ENCODE measurements at regions not wholly inside any gene's neighbourhood (a gene's known extent, or its start where the extent isn't known, plus 50 kb on each side); places are given as distances from the start of the nearest gene placed in this dataset.

DNA sequence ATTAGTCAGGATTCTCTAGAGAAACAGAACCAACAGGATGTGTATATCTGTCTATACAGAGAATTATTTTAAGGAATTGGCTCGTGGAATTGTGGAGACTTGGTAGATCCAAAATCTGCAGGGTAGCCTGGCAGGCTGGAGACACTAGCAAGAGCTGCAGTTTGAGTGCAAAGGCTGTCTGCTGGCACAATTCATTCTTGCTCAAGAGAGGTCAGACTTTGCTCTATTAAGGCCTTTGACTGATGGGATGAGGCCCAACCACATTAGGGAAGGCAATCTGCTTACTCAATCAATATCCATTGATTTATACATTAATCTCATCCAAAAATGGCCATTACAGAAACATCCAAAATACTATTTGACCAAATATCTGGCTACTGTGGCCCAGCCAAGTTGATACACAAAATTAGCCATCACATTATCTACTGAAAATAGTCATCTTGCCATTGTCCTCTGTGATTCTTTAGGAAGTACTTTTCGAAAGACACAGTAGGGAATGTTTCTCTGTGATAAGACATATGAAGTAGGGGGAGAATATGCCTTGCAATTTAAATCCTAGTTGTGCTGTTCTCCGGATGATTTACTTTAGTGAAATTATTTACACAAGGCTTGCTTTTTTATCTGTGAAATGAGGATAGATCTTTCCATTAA lies 873.8 kb downstream of the ROBO2 start:
- in situ Hi-C loops (cut with HindIII; ENCODE audit: low sequenced_read_pairs), result no loop called here
- TF ChIP-seq, protein P1, sequence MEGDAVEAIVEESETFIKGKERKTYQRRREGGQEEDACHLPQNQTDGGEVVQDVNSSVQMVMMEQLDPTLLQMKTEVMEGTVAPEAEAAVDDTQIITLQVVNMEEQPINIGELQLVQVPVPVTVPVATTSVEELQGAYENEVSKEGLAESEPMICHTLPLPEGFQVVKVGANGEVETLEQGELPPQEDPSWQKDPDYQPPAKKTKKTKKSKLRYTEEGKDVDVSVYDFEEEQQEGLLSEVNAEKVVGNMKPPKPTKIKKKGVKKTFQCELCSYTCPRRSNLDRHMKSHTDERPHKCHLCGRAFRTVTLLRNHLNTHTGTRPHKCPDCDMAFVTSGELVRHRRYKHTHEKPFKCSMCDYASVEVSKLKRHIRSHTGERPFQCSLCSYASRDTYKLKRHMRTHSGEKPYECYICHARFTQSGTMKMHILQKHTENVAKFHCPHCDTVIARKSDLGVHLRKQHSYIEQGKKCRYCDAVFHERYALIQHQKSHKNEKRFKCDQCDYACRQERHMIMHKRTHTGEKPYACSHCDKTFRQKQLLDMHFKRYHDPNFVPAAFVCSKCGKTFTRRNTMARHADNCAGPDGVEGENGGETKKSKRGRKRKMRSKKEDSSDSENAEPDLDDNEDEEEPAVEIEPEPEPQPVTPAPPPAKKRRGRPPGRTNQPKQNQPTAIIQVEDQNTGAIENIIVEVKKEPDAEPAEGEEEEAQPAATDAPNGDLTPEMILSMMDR (IDR thresholded peaks at IDR 0.05; ENCODE audit: low read depth, low read length), result no peak
- no peak overlapping the region for H3K4me3 ChIP-seq (ENCODE audit: low read depth, low read length)
- DNase-seq (ENCODE audit: low read depth, low spot score), result no peak

GRCh38 chr3:77915336-77915735 lies 875.4 kb downstream of the ROBO2 start:
- no peak overlapping the region for H3K4me3 ChIP-seq (ENCODE audit: low read depth, low read length)
- TF ChIP-seq, protein P1 (IDR thresholded peaks at IDR 0.05; ENCODE audit: low read depth, low read length), result no peak
- no peak for DNase-seq (ENCODE audit: low read depth, low spot score)
- in situ Hi-C loops (cut with HindIII; ENCODE audit: low sequenced_read_pairs), result no loop called here

GRCh38 chr3:77917225-77917624 lies 877.3 kb downstream of the ROBO2 start:
- no peak overlapping the region for H3K4me3 ChIP-seq (ENCODE audit: low read depth, low read length)
- TF ChIP-seq, protein P1 (IDR thresholded peaks at IDR 0.05; ENCODE audit: low read depth, low read length), result no peak
- DNase-seq (ENCODE audit: low read depth, low spot score), result no peak
- in situ Hi-C loops (cut with HindIII; ENCODE audit: low sequenced_read_pairs), result no loop called here

DNA sequence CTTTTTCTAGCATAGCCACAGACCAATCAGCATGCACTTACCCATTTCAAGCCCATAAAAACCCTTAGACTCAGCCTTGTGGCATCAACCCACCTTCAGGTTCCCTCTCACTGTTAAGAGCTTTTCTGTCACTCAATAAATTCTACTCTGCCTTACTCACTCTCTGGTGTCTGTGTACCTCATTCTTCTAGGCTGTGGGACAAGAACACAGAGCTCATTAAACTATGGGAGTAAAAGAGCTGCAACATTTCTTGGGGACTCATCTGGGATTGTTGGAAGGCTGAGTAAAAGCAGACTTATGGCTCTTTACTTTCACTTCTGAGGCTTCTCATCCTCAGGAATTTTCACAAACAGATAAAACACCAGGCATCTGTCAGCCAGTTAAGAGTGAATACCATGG lies 879.3 kb downstream of the ROBO2 start:
- no peak overlapping the region for H3K4me3 ChIP-seq (ENCODE audit: low read depth, low read length)
- DNase-seq (ENCODE audit: low read depth, low spot score), result no peak
- in situ Hi-C loops (cut with HindIII; ENCODE audit: low sequenced_read_pairs), result no loop called here
- TF ChIP-seq, protein P1 (IDR thresholded peaks at IDR 0.05; ENCODE audit: low read depth, low read length), result no peak

DNA sequence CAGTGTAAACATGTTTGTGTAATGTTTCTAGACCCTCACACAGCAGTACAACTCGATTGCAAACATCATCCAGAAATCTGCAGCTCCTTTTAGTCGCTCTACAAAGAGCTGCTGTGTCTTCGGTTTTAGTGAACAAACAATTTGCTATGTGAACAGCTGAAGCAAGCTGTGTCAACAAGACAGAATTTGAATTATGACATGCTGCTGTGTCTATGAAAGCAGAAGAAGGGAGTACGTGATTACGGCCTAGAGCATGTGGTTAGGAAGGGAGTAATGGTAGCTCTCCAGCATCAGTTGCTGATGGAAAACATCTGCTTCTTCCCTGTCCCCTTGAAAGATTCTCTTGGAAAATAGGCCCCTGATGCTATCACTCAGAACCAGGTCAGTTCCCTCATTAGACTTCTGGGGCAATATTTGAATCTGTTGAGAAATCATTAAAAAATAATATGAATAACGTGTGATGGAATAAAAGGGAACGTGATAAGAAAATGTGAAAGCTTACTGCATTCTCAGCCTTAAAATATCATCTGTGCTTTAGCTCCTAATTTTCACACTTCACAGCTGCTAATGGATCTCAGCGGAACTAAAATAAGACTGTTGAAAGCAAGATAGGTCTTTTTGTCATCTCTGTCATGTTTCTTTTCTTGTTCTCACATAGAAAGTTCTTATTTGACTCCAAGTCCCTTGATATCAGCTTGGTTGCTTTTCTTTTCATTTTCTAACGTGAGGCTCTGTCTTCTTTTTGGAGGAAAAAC lies 891.5 kb downstream of the ROBO2 start:
- TF ChIP-seq, protein P1 (IDR thresholded peaks at IDR 0.05; ENCODE audit: low read depth, low read length), result no peak
- in situ Hi-C loops (cut with HindIII; ENCODE audit: low sequenced_read_pairs), result no loop called here
- no peak overlapping the region for H3K4me3 ChIP-seq (ENCODE audit: low read depth, low read length)
- no peak for DNase-seq (ENCODE audit: low read depth, low spot score)

DNA sequence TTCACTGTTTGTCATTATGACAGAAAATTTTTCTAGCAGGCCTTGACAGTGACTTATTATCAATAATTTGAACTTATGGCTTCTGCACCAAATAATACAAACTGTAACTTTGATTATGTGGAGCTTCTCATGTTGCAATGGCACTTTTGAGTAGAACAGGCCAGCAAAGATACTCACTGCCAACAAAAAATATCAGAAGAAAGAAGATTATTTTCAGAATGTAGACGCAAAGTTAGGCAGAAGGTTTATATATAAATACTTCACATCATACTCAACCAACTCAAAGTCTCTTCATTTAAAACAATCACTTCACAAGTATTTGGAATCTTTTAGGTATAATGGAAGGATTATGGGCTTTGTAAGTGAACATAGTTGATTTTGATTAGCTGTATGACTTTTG lies 893.0 kb downstream of the ROBO2 start:
- H3K4me3 ChIP-seq (ENCODE audit: low read depth, low read length), result no peak overlapping the region
- no peak for DNase-seq (ENCODE audit: low read depth, low spot score)
- in situ Hi-C loops (cut with HindIII; ENCODE audit: low sequenced_read_pairs), result no loop called here

More for the DNA sequence above, 893.0 kb downstream of the ROBO2 start:
- TF ChIP-seq, protein P1 (IDR thresholded peaks at IDR 0.05; ENCODE audit: low read depth, low read length), result no peak
